ENCODE measurements at regions not wholly inside any gene's neighbourhood (a gene's known extent, or its start where the extent isn't known, plus 50 kb on each side); places are given as distances from the start of the nearest gene placed in this dataset.

DNA sequence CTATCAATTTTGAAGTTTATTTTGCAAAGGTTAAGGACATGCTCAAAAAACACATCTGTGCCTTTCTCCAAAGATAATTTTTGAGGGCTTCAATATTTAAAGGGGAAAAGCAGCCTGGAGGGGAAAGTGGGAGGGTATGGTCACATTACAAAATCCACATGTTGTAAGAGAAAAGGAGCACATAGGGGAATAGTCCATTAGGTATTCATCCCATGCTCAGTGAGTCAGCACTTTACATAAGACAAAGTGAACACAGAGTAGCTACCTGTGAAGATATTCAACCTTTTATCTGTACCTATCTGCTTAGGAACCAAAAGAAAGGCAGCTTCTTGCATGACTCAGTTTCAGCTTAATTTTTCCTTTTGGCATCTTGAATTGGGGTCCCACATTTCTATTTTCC lies 932.0 kb downstream of the SLITRK6 start:
- no peak for DNase-seq
- TF ChIP-seq EZH2phosphoT487 (IDR thresholded peaks at IDR 0.05; ENCODE audit: insufficient read depth, low read depth) (no peak), EZH2 (IDR thresholded peaks at IDR 0.05; ENCODE audit: insufficient read depth, poor library complexity, severe bottlenecking) (no peak)
- Histone ChIP-seq H3F3A (ENCODE audit: insufficient read depth) (no peaks in the 10 kb centered on the region), H3K27me3 (replicated peaks; ENCODE audit: insufficient read depth) (no peaks in the 10 kb centered on the region), H3K4me3 (no peak overlapping the region), H3K36me3 (ENCODE audit: low read depth) (no peaks in the 10 kb centered on the region), H3K27ac (no peak overlapping the region), H3K9me2 (ENCODE audit: insufficient read depth) (no peaks in the 10 kb centered on the region), H3K4me1 (ENCODE audit: insufficient read depth) (no peaks in the 10 kb centered on the region), H4K20me1 (ENCODE audit: insufficient read depth) (no peaks in the 10 kb centered on the region), H3K9ac (no peak overlapping the region), H3K4me2 (ENCODE audit: unreplicated experiment) (no peak overlapping the region), H3K79me2 (ENCODE audit: insufficient read depth) (no peaks in the 10 kb centered on the region), H3K9me3 (ENCODE audit: low read depth) (no peaks in the 10 kb centered on the region), H2AFZ (no peak overlapping the region)
- in situ Hi-C loops (cut with MboI), result no loop called here

DNA sequence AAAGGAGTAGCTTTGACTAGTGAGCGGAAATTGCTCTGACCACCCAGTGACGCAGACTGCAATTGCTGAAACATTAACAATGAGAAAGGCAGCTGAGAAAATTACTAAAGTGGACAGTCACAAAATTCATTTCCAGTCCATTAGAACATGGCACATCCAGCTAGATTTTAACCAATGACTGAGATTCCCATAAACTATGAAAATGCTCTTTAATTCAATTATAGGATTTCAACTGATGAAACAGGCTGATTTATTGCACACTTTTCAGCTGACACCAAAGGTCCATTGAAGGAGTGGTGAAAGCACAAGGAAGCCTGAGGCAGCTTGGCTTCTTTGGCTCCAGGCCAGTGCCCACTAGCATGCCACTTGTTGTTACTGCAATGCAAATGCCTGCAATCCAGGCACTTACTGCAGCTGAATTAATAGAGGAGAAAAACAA lies 933.4 kb downstream of the SLITRK6 start:
- WGBS, 2 experiments (ENCODE audit: low coverage in 1 of 2, low lambda C conversion rate in 2 of 2, missing lambda C conversion rate in 2 of 2), result 52% methylated on average over 2 of the region's 2 CpGs
- no peaks in the 10 kb centered on the region for H3F3A ChIP-seq (ENCODE audit: insufficient read depth)
- H2AFZ ChIP-seq, result no peak overlapping the region
- no peak overlapping the region for H3K4me3 ChIP-seq
- no peaks in the 10 kb centered on the region for H3K9me2 ChIP-seq (ENCODE audit: insufficient read depth)
- H3K36me3 ChIP-seq (ENCODE audit: low read depth), result no peaks in the 10 kb centered on the region
- H3K4me1 ChIP-seq (ENCODE audit: insufficient read depth), result no peaks in the 10 kb centered on the region
- H4K20me1 ChIP-seq (ENCODE audit: insufficient read depth), result no peaks in the 10 kb centered on the region
- no peak overlapping the region for H3K27ac ChIP-seq
- TF ChIP-seq EZH2phosphoT487 (IDR thresholded peaks at IDR 0.05; ENCODE audit: insufficient read depth, low read depth), result no peak
- no peak for TF ChIP-seq EZH2 (IDR thresholded peaks at IDR 0.05; ENCODE audit: insufficient read depth, poor library complexity, severe bottlenecking)
- no peak overlapping the region for H3K9ac ChIP-seq
- no peaks in the 10 kb centered on the region for H3K79me2 ChIP-seq (ENCODE audit: insufficient read depth)
- in situ Hi-C loops (cut with MboI), result no loop called here
- no peaks in the 10 kb centered on the region for H3K27me3 ChIP-seq (replicated peaks; ENCODE audit: insufficient read depth)
- no peaks in the 10 kb centered on the region for H3K9me3 ChIP-seq (ENCODE audit: low read depth)
- DNase-seq, result no peak
- H3K4me2 ChIP-seq (ENCODE audit: unreplicated experiment), result no peak overlapping the region

DNA sequence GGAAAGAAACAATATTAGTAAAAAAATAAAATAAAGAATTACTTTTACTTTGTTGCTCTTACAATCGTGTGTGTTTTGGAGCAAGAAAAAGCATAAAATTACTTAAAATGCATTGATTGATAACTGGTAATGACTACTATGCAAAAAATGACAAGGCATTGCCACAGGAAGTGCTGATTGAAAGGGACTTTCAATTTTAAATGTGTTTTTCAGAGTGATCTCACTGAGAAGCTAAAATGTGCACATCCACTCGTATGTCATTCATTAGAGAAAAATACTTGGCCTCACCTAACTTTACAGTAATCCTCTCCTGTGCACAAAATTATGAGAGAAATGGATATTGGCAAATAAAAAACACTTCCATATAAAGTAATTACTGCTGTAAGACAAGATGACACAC lies 934.9 kb downstream of the SLITRK6 start:
- 7 to 11% methylated on average over 2 of the region's 2 CpGs for WGBS, 2 experiments (ENCODE audit: low coverage in 1 of 2, low lambda C conversion rate in 2 of 2, missing lambda C conversion rate in 2 of 2)

DNA sequence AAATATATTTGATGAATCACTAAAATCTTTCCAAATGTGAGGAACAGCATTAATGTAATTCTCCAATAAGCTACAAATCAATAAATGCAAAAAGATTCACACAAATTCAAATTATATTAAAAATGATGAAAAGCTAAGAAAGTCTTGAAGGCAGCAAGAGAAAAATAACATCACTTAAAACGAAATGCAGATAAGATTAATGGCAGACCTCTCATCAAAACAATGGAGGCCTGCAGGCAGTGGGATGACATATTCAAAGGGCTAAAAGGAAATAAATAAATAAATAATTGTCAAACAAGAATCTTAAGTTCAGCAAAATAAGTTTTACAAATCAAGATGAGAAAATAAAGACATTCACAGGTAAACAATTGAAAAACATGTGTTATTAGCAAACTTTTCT lies 952.1 kb downstream of the SLITRK6 start:
- Histone ChIP-seq H4K20me1 (ENCODE audit: insufficient read depth) (no peaks in the 10 kb centered on the region), H3K9me3 (ENCODE audit: low read depth) (peaks cover 5% of the 10 kb centered on the region), H3K9ac (no peak overlapping the region), H3K4me1 (ENCODE audit: insufficient read depth) (no peaks in the 10 kb centered on the region), H3K36me3 (ENCODE audit: low read depth) (no peaks in the 10 kb centered on the region), H3K9me2 (ENCODE audit: insufficient read depth) (no peaks in the 10 kb centered on the region), H3K27ac (no peak overlapping the region), H3F3A (ENCODE audit: insufficient read depth) (no peaks in the 10 kb centered on the region), H2AFZ (no peak overlapping the region), H3K27me3 (replicated peaks; ENCODE audit: insufficient read depth) (no peaks in the 10 kb centered on the region; the same call in 1 of the 2 replicates), H3K4me2 (ENCODE audit: unreplicated experiment) (no peak overlapping the region), H3K79me2 (ENCODE audit: insufficient read depth) (no peaks in the 10 kb centered on the region), H3K4me3 (no peak overlapping the region)
- TF ChIP-seq EZH2 (IDR thresholded peaks at IDR 0.05; ENCODE audit: insufficient read depth, poor library complexity, severe bottlenecking), result no peak
- no peak for TF ChIP-seq EZH2phosphoT487 (IDR thresholded peaks at IDR 0.05; ENCODE audit: insufficient read depth, low read depth)
- DNase-seq, result no peak
- in situ Hi-C loops (cut with MboI), result no loop called here
- 3 to 5% methylated on average over 1 of the region's 1 CpG for WGBS, 2 experiments (ENCODE audit: low coverage in 1 of 2, low lambda C conversion rate in 2 of 2, missing lambda C conversion rate in 2 of 2)

More for the DNA sequence above, 934.9 kb downstream of the SLITRK6 start:
- H3F3A ChIP-seq (ENCODE audit: insufficient read depth), result no peaks in the 10 kb centered on the region
- H3K4me3 ChIP-seq, result no peak overlapping the region
- no peak overlapping the region for H3K9ac ChIP-seq
- H3K79me2 ChIP-seq (ENCODE audit: insufficient read depth), result no peaks in the 10 kb centered on the region
- no peaks in the 10 kb centered on the region for H3K27me3 ChIP-seq (replicated peaks; ENCODE audit: insufficient read depth)
- TF ChIP-seq EZH2 (IDR thresholded peaks at IDR 0.05; ENCODE audit: insufficient read depth, poor library complexity, severe bottlenecking), result no peak
- TF ChIP-seq EZH2phosphoT487 (IDR thresholded peaks at IDR 0.05; ENCODE audit: insufficient read depth, low read depth), result no peak
- H3K9me3 ChIP-seq (ENCODE audit: low read depth), result no peaks in the 10 kb centered on the region
- DNase-seq, result no peak
- no peaks in the 10 kb centered on the region for H4K20me1 ChIP-seq (ENCODE audit: insufficient read depth)
- no peaks in the 10 kb centered on the region for H3K9me2 ChIP-seq (ENCODE audit: insufficient read depth)
- no peak overlapping the region for H2AFZ ChIP-seq
- no peaks in the 10 kb centered on the region for H3K4me1 ChIP-seq (ENCODE audit: insufficient read depth)
- in situ Hi-C loops (cut with MboI), result no loop called here
- no peak overlapping the region for H3K4me2 ChIP-seq (ENCODE audit: unreplicated experiment)
- H3K27ac ChIP-seq, result no peak overlapping the region
- no peaks in the 10 kb centered on the region for H3K36me3 ChIP-seq (ENCODE audit: low read depth)
